ENCODE measurements at regions not wholly inside any gene's neighbourhood (a gene's known extent, or its start where the extent isn't known, plus 50 kb on each side); places are given as distances from the start of the nearest gene placed in this dataset.

DNA sequence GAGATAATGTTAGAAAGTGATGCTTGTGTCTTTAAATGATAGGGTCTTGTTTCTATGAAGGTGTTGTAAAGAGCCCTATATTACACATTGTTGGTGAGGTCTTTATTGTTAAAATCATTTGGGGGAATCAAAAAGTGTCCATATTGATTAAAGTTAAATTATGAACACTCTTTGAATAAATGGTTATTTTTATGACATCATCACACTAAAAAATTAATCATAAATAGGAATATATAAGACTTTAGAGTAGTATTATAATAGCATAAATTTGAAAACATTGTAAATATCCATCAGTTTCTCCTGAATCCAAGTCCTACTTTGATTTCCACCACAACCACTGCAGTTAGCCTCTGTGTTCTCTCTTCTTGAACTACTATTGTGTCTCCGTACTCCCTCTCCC, 136.3 kb downstream of the HTR1A start:
- TF ChIP-seq, protein P1, sequence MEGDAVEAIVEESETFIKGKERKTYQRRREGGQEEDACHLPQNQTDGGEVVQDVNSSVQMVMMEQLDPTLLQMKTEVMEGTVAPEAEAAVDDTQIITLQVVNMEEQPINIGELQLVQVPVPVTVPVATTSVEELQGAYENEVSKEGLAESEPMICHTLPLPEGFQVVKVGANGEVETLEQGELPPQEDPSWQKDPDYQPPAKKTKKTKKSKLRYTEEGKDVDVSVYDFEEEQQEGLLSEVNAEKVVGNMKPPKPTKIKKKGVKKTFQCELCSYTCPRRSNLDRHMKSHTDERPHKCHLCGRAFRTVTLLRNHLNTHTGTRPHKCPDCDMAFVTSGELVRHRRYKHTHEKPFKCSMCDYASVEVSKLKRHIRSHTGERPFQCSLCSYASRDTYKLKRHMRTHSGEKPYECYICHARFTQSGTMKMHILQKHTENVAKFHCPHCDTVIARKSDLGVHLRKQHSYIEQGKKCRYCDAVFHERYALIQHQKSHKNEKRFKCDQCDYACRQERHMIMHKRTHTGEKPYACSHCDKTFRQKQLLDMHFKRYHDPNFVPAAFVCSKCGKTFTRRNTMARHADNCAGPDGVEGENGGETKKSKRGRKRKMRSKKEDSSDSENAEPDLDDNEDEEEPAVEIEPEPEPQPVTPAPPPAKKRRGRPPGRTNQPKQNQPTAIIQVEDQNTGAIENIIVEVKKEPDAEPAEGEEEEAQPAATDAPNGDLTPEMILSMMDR (IDR thresholded peaks at IDR 0.05), result no peak
- no peak for TF ChIP-seq POLR2A (IDR thresholded peaks at IDR 0.05)

Data from lower leg skin (tissue), 3 donors.